Mesothelial cell of epicardium (in vitro differentiated cells): ENCODE measurements at regions not wholly inside any gene's neighbourhood (a gene's known extent, or its start where the extent isn't known, plus 50 kb on each side); places are given as distances from the start of the nearest gene placed in this dataset.

Experiments used
- DNase-seq, 2 experiments: peaks; one replicate each; pipeline ENCODE4 v3.0.0; 2021; ENCODE audit warnings: low spot score in 2 of 2; ENCODE audit not compliant: unreplicated experiment in 2 of 2
- H3K27ac Mint-ChIP-seq: 2 replicates; pipeline ENCODE4 v1.8.0; 2021; ENCODE audit warnings: mixed read lengths
- H3K27me3 Mint-ChIP-seq: 2 replicates; pipeline ENCODE4 v1.8.0; 2021; ENCODE audit warnings: low read depth, mixed read lengths
- H3K36me3 Mint-ChIP-seq: 2 replicates; pipeline ENCODE4 v1.8.0; 2021; ENCODE audit warnings: mixed read lengths
- H3K4me1 Mint-ChIP-seq: 2 replicates; pipeline ENCODE4 v1.8.0; 2021; ENCODE audit warnings: mixed read lengths
- H3K4me3 Mint-ChIP-seq: 2 replicates; pipeline ENCODE4 v1.8.0; 2021; ENCODE audit warnings: mild to moderate bottlenecking, moderate library complexity, mixed read lengths
- H3K9me3 Mint-ChIP-seq: 2 replicates; pipeline ENCODE4 v1.8.0; 2021; ENCODE audit warnings: mixed read lengths
- TF ChIP-seq, protein P1 (sequence below): fragments of 200-600 bp; sonication (generic); IDR thresholded peaks from one replicate; pipeline ENCODE4 v1.5.0; 2021; ENCODE audit warnings: antibody characterized with exemption; ENCODE audit not compliant: unreplicated experiment

DNA sequence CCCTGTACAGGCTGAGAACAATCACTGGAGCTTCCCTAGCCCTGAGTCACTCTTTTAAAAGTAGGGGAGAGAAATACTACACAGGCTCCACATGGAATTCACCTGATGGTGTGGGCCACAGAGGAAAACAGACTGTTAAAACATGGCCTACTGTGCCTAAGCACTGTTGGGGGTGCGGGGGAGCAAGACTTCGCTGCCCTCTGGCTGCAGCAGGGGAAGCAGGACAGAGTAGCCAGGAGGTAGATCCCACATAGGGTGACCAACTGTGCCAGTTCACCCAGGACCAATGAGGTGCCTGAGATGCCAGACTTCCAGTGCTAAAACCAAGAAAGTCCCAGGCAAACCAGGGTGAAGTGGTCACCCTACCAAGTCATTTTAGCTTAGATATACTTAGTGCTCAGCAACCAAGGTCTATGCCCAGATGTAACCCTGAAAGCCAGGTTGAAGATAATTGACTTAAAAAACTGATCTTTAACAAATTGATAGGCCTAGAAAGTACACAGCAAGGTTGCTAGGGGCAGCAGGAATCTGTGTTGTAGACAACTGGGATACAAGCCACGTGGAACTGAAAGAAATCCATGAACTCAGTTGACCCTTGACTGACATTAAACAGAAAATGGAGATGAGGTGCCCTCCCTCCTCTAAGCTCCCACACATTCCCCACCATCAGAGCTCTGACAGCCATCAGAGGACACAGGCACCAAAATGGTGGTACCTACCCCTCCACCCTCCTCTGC is 344.2 kb upstream of the PPP2R3A start:
- Mint-ChIP-seq H3K27me3 (peaks cover 2% of the 10 kb centered on the region), H3K36me3 (no peaks in the 10 kb centered on the region), H3K4me3 (no peak overlapping the region), H3K4me1 (no peaks in the 10 kb centered on the region), H3K9me3 (no peaks in the 10 kb centered on the region), H3K27ac (no peak overlapping the region)
- DNase-seq = no peak
- TF ChIP-seq, protein P1, sequence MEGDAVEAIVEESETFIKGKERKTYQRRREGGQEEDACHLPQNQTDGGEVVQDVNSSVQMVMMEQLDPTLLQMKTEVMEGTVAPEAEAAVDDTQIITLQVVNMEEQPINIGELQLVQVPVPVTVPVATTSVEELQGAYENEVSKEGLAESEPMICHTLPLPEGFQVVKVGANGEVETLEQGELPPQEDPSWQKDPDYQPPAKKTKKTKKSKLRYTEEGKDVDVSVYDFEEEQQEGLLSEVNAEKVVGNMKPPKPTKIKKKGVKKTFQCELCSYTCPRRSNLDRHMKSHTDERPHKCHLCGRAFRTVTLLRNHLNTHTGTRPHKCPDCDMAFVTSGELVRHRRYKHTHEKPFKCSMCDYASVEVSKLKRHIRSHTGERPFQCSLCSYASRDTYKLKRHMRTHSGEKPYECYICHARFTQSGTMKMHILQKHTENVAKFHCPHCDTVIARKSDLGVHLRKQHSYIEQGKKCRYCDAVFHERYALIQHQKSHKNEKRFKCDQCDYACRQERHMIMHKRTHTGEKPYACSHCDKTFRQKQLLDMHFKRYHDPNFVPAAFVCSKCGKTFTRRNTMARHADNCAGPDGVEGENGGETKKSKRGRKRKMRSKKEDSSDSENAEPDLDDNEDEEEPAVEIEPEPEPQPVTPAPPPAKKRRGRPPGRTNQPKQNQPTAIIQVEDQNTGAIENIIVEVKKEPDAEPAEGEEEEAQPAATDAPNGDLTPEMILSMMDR = no peak

DNA sequence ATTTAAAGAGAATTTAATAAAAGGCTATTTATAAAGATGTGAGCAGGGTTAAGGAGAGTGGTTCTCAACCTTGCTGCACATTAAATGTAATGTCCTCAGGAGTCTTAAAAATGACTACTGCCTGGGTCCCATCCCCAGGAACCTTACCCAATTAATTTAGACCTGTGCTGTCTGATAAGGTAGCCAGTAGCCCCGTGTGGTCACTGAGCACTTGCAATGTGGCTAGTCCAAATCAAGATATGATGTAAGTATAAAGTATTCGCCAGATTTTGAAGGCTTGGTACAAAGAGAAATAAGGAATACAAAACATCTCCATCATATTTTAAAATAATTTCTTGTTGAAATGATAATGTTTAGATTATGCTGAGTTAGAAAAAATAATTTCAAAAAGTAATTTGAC is 343.3 kb upstream of the PPP2R3A start:
- Mint-ChIP-seq H3K9me3 (no peaks in the 10 kb centered on the region), H3K27me3 (peaks cover 2% of the 10 kb centered on the region), H3K4me3 (no peak overlapping the region), H3K36me3 (no peaks in the 10 kb centered on the region), H3K4me1 (no peaks in the 10 kb centered on the region), H3K27ac (no peak overlapping the region)
- DNase-seq = no peak
- TF ChIP-seq, protein P1 = no peak

DNA sequence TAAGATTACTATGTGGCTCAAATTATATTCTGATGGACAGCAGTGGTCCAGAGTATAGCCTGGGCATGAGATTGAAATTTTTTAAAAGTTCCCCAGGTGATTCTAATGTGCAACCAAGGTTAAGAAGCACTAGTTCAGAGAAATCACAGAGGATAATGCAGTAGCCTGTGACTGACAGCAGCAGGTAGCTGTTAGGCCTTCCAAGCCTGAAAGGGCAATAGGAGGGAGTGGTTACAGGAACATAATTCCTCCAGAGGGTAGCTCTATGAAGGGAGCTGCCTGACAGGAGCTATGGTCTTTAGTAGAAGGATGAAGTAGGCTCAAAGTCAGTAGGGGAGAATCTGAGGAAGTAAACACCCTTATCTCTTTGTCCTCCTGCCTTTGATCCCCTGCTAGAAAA is 342.9 kb upstream of the PPP2R3A start:
- peaks cover 2% of the 10 kb centered on the region for H3K27me3 Mint-ChIP-seq
- DNase-seq = no peak
- TF ChIP-seq, protein P1 = no peak
- H3K36me3 Mint-ChIP-seq = no peaks in the 10 kb centered on the region
- no peaks in the 10 kb centered on the region for H3K4me1 Mint-ChIP-seq
- no peak overlapping the region for H3K27ac Mint-ChIP-seq
- H3K4me3 Mint-ChIP-seq = no peak overlapping the region
- H3K9me3 Mint-ChIP-seq = no peaks in the 10 kb centered on the region

DNA sequence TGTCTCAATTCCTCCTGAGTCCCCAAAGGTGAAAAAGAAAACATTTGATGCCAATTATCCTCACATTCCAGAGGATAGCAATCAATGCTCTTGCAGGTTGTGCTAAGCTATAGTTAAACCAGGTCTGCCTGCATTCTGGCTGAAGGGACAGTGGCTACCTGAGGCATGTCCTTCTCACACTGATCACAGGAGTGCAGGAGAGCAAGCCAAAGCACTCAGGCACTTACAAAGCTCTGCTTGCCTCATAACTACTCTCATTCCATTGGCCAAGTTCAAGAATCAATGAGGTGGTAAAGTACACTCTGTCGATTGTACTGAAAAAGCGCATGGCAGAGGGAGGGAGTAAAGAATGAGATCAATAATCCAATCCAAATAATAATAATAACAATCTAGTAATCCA is 342.0 kb upstream of the PPP2R3A start:
- DNase-seq = no peak

DNA sequence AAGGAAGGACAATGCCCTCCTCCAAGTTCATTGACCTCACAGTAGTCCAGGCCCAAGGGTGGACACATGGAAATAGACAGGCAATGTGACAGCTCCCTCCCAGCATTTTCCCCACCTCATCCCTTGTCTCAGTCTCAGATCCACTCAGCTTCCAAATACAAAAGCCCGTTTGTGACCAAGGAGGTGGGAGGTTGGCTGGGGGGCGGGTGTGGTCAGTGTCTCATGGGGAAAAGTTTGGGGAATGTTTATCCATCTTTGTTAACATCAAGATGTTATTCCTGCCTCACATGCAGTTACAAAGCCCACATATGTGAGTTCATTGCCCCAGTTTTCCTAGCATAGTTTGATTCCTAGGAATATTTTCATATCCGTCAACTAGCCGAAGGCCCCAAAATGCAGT is 338.5 kb upstream of the PPP2R3A start:
- no peak overlapping the region for H3K4me3 Mint-ChIP-seq
- H3K4me1 Mint-ChIP-seq = no peaks in the 10 kb centered on the region
- no peaks in the 10 kb centered on the region for H3K9me3 Mint-ChIP-seq
- DNase-seq = no peak
- no peaks in the 10 kb centered on the region for H3K36me3 Mint-ChIP-seq
- TF ChIP-seq, protein P1 = no peak
- peaks cover 9% of the 10 kb centered on the region for H3K27me3 Mint-ChIP-seq
- H3K27ac Mint-ChIP-seq = no peak overlapping the region

More for the DNA sequence above, 342.0 kb upstream of the PPP2R3A start:
- Mint-ChIP-seq H3K4me3 (no peak overlapping the region), H3K36me3 (no peaks in the 10 kb centered on the region), H3K27me3 (peaks cover 5% of the 10 kb centered on the region), H3K27ac (no peak overlapping the region), H3K4me1 (no peaks in the 10 kb centered on the region), H3K9me3 (no peaks in the 10 kb centered on the region)
- TF ChIP-seq, protein P1 = no peak
